ENCODE measurements at regions not wholly inside any gene's neighbourhood (a gene's known extent, or its start where the extent isn't known, plus 50 kb on each side); places are given as distances from the start of the nearest gene placed in this dataset.
"Not testable (repeated sequence)": the region's sequence is repeated elsewhere in the genome, so short reads cannot be mapped to it uniquely, and the experiment has no call there.

GRCh38 chr11:25565846-25566245 is 766.1 kb upstream of the ANO3 start:
- TF ChIP-seq CTCF (IDR thresholded peaks at IDR 0.05; ENCODE audit: insufficient read depth, low read depth, low read length, missing control alignments), result no peak
- H3K4me3 ChIP-seq (ENCODE audit: low read depth, low read length), result no peak overlapping the region
- no peak for DNase-seq (ENCODE audit: low read depth)

- no peak for TF ChIP-seq CTCF (IDR thresholded peaks at IDR 0.05; ENCODE audit: insufficient read depth, low read depth, low read length, missing control alignments)
- no peak overlapping the region for H3K4me3 ChIP-seq (ENCODE audit: low read depth, low read length)
- no peak for DNase-seq (ENCODE audit: low read depth)
Observed at GRCh38 chr11:25566298-25567200, 765.4 kb upstream of the ANO3 start.

GRCh38 chr11:25576320-25576719 is 755.6 kb upstream of the ANO3 start:
- no peak overlapping the region for H3K4me3 ChIP-seq (ENCODE audit: low read depth, low read length)
- DNase-seq (ENCODE audit: low read depth), result no peak
- TF ChIP-seq CTCF (IDR thresholded peaks at IDR 0.05; ENCODE audit: insufficient read depth, low read depth, low read length, missing control alignments), result no peak

- DNase-seq (ENCODE audit: low read depth); H3K4me3 ChIP-seq (ENCODE audit: low read depth, low read length): not testable (repeated sequence)
Observed at GRCh38 chr11:25579554-25579953, 752.4 kb upstream of the ANO3 start.

- no peak for TF ChIP-seq CTCF (IDR thresholded peaks at IDR 0.05; ENCODE audit: insufficient read depth, low read depth, low read length, missing control alignments)
- H3K4me3 ChIP-seq (ENCODE audit: low read depth, low read length), result no peak overlapping the region
- DNase-seq (ENCODE audit: low read depth), result no peak
Observed at GRCh38 chr11:25583596-25583995, 748.3 kb upstream of the ANO3 start.

- H3K4me3 ChIP-seq (ENCODE audit: low read depth, low read length), result no peak overlapping the region
- no peak for DNase-seq (ENCODE audit: low read depth)
- no peak for TF ChIP-seq CTCF (IDR thresholded peaks at IDR 0.05; ENCODE audit: insufficient read depth, low read depth, low read length, missing control alignments)
Observed at GRCh38 chr11:25587496-25587895, 744.4 kb upstream of the ANO3 start.

- no peak for DNase-seq (ENCODE audit: low read depth)
- no peak for TF ChIP-seq CTCF (IDR thresholded peaks at IDR 0.05; ENCODE audit: insufficient read depth, low read depth, low read length, missing control alignments)
Observed at GRCh38 chr11:25593221-25593620, 738.7 kb upstream of the ANO3 start.

More at GRCh38 chr11:25593221-25593620, 738.7 kb upstream of the ANO3 start:
- H3K4me3 ChIP-seq (ENCODE audit: low read depth, low read length), result no peak overlapping the region

All from GM12865 (cell line).